HCT116 (cell line): ENCODE measurements at regions not wholly inside any gene's neighbourhood (a gene's known extent, or its start where the extent isn't known, plus 50 kb on each side); places are given as distances from the start of the nearest gene placed in this dataset.

ENCODE experiments used
- EGR1 ChIP-seq: IDR thresholded peaks from 2 replicates; pipeline ENCODE4 v1.6.1; 2012; ENCODE audit warnings: low read depth
- EZH2 ChIP-seq: fragments of 200-600 bp; sonication (generic); IDR thresholded peaks from 2 replicates; pipeline ENCODE4 v1.6.1; 2017; ENCODE audit warnings: antibody characterized with exemption, mixed run types
- EZH2phosphoT487 ChIP-seq: fragments of 200-600 bp; IDR thresholded peaks from 2 replicates; pipeline ENCODE4 v1.6.1; 2018; ENCODE audit warnings: antibody characterized with exemption, borderline replicate concordance
- POLR2A ChIP-seq: IDR thresholded peaks from 2 replicates; pipeline ENCODE4 v1.7.0; 2011; ENCODE audit warnings: borderline replicate concordance; ENCODE audit not compliant: insufficient read depth, insufficient read length; ENCODE audit errors: extremely low read depth
- POLR2AphosphoS5 ChIP-seq: IDR thresholded peaks from 2 replicates; pipeline ENCODE4 v1.6.1; 2011; ENCODE audit warnings: mild to moderate bottlenecking, low read depth, low read length, moderate library complexity
- TCF7L2 ChIP-seq: IDR thresholded peaks from 2 replicates; pipeline ENCODE4 v1.7.0; 2011; ENCODE audit warnings: borderline replicate concordance, inconsistent platforms; ENCODE audit not compliant: insufficient read depth, insufficient read length; ENCODE audit errors: extremely low read depth
- YY1 ChIP-seq: IDR thresholded peaks from 2 replicates; pipeline ENCODE4 v1.6.1; 2011; ENCODE audit warnings: low read length, low read depth, moderate library complexity, mild to moderate bottlenecking; ENCODE audit not compliant: insufficient replicate concordance; ENCODE audit errors: extremely low read depth
- ZNF274 ChIP-seq: fragments of 200-500 bp; sonication (Bioruptor generic); IDR thresholded peaks from 2 replicates; pipeline ENCODE4 v1.6.1; 2014; ENCODE audit warnings: mild to moderate bottlenecking, low read depth, low read length, inconsistent platforms
- TF ChIP-seq, protein P1 (sequence below), 3 experiments: fragments of 200-600 bp in 1 of 3; sonication (generic) in 1 of 3; IDR thresholded peaks in 2 of 3; conservative IDR thresholded peaks in 1 of 3; 2 replicates each; pipeline ENCODE4 v1.5.1; 2012 to 2017; ENCODE audit warnings: low read depth in 2 of 3, low read length in 2 of 3, antibody characterized with exemption in 1 of 3, borderline replicate concordance in 1 of 3, control low read depth in 1 of 3, mild to moderate bottlenecking in 1 of 3, mixed read lengths in 1 of 3, mixed run types in 1 of 3, moderate library complexity in 1 of 3; ENCODE audit not compliant: insufficient read depth in 1 of 3
- TF ChIP-seq, protein P2 (sequence below): IDR thresholded peaks from 2 replicates; pipeline ENCODE4 v1.6.1; 2011; ENCODE audit warnings: mild to moderate bottlenecking, low read length, moderate library complexity; ENCODE audit not compliant: insufficient replicate concordance; ENCODE audit errors: extremely low read depth

DNA sequence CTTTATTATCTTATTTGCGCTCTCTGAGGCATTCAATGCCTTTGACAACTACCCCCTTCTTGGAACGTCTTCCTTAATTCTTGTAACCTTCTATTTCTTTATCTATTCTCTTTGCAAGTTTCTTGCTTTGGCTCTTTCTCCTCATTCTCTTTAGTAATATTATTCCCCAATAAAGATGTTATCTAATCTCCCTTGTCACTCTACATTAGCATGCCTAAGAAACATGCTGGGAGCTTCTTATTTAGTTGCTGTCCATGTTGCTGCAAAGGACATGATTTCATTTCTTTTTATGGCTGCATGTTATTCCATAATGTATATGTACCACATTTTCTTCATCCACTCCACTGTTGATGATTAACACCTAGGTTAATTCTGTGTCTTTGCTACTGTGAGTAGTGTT, 113.7 kb downstream of the RDH14 start:
- TF ChIP-seq, protein P1, sequence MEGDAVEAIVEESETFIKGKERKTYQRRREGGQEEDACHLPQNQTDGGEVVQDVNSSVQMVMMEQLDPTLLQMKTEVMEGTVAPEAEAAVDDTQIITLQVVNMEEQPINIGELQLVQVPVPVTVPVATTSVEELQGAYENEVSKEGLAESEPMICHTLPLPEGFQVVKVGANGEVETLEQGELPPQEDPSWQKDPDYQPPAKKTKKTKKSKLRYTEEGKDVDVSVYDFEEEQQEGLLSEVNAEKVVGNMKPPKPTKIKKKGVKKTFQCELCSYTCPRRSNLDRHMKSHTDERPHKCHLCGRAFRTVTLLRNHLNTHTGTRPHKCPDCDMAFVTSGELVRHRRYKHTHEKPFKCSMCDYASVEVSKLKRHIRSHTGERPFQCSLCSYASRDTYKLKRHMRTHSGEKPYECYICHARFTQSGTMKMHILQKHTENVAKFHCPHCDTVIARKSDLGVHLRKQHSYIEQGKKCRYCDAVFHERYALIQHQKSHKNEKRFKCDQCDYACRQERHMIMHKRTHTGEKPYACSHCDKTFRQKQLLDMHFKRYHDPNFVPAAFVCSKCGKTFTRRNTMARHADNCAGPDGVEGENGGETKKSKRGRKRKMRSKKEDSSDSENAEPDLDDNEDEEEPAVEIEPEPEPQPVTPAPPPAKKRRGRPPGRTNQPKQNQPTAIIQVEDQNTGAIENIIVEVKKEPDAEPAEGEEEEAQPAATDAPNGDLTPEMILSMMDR (IDR thresholded peaks at IDR 0.05 in 2 of 3, conservative IDR thresholded peaks at IDR 0.05 in 1 of 3; ENCODE audit: borderline replicate concordance in 1 of 3, insufficient read depth in 1 of 3, low read depth in 2 of 3, low read length in 2 of 3) = no peak
- TF ChIP-seq POLR2AphosphoS5 (no peak), POLR2A (no peak), YY1 (no peak), TCF7L2 (no peak), ZNF274 (no peak), EZH2 (no peak), EZH2phosphoT487 (no peak), EGR1 (no peak)
- TF ChIP-seq, protein P2, sequence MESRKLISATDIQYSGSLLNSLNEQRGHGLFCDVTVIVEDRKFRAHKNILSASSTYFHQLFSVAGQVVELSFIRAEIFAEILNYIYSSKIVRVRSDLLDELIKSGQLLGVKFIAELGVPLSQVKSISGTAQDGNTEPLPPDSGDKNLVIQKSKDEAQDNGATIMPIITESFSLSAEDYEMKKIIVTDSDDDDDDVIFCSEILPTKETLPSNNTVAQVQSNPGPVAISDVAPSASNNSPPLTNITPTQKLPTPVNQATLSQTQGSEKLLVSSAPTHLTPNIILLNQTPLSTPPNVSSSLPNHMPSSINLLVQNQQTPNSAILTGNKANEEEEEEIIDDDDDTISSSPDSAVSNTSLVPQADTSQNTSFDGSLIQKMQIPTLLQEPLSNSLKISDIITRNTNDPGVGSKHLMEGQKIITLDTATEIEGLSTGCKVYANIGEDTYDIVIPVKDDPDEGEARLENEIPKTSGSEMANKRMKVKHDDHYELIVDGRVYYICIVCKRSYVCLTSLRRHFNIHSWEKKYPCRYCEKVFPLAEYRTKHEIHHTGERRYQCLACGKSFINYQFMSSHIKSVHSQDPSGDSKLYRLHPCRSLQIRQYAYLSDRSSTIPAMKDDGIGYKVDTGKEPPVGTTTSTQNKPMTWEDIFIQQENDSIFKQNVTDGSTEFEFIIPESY = no peak
